Fibroblast of lung (primary cell): ENCODE measurements at regions not wholly inside any gene's neighbourhood (a gene's known extent, or its start where the extent isn't known, plus 50 kb on each side); places are given as distances from the start of the nearest gene placed in this dataset.

ENCODE experiments used
- CTCF ChIP-seq, 2 donors: IDR thresholded peaks in 1 of 2; conservative IDR thresholded peaks in 1 of 2; 1 replicate in 1 of 2; 2 replicates in 1 of 2; pipeline ENCODE4 v1.5.1; 2011 to 2012; ENCODE audit warnings: low read length in 2 of 2, control low read depth in 1 of 2, inconsistent platforms in 1 of 2, low read depth in 1 of 2, mild to moderate bottlenecking in 1 of 2
- EZH2 ChIP-seq: IDR thresholded peaks from 2 replicates; pipeline ENCODE4 v1.5.1; 2012; ENCODE audit warnings: low read length, control low read depth, mild to moderate bottlenecking; ENCODE audit errors: missing control alignments

GRCh38 chr1:106785176-106785575 is 271.3 kb upstream of the PRMT6 start:
- TF ChIP-seq EZH2 = no peak
- no peak for TF ChIP-seq CTCF (conservative IDR thresholded peaks at IDR 0.05 in 1 of 2, IDR thresholded peaks at IDR 0.05 in 1 of 2; ENCODE audit: low read depth in 1 of 2, low read length in 2 of 2)
